PC-9 (cell line): ENCODE measurements at regions not wholly inside any gene's neighbourhood (a gene's known extent, or its start where the extent isn't known, plus 50 kb on each side); places are given as distances from the start of the nearest gene placed in this dataset.

Experiments used
- BruUV-seq: library from RNA; stranded (reverse); fragments of 400-500 nt; replicated peaks from 2 replicates; lab custom pipeline; 2021; lab: Mats Ljungman, UMichigan
- CTCF ChIA-PET: fragments of 300-600 bp; sonication (Branson Sonifier 250); formaldehyde crosslinking; loops from one replicate; lab custom pipeline; 2022; ENCODE audit warnings: antibody characterized with exemption; lab: Charles Lee
- POLR2A ChIA-PET: fragments of 300-600 bp; sonication (Branson Sonifier 250); formaldehyde crosslinking; loops from one replicate; lab custom pipeline; 2022; ENCODE audit warnings: antibody characterized with exemption; ENCODE audit not compliant: unreplicated experiment; lab: Charles Lee
- DNase-seq, 2 experiments: peaks; one replicate each; pipeline versions ENCODE4 v3.0.0 to v3.0.0-alpha.2; 2015 to 2022; ENCODE audit warnings: mixed read lengths in 1 of 2
- H2AFZ ChIP-seq: fragments of 200-600 bp; sonication (generic); 2 replicates; pipeline ENCODE4 v1.8.1; 2017; ENCODE audit warnings: antibody characterized with exemption
- H3F3A ChIP-seq: fragments of 200-600 bp; sonication (generic); 2 replicates; pipeline ENCODE4 v1.8.1; 2017; ENCODE audit warnings: antibody characterized with exemption, mild to moderate bottlenecking, low read depth; ENCODE audit not compliant: insufficient read depth
- H3K27ac ChIP-seq: fragments of 200-600 bp; sonication (generic); 2 replicates; pipeline ENCODE4 v1.6.1; 2016; ENCODE audit warnings: mixed run types
- H3K27me3 ChIP-seq: fragments of 200-600 bp; sonication (generic); 2 replicates; pipeline ENCODE4 v1.6.1; 2016; ENCODE audit warnings: low read depth, mixed run types; ENCODE audit not compliant: insufficient read depth
- H3K36me3 ChIP-seq: fragments of 200-600 bp; sonication (generic); 2 replicates; pipeline ENCODE4 v1.6.1; 2016; ENCODE audit warnings: low read depth, mixed run types
- H3K4me1 ChIP-seq: fragments of 200-600 bp; sonication (generic); replicated peaks from 2 replicates; pipeline ENCODE4 v1.6.1; 2016; ENCODE audit warnings: mixed run types; ENCODE audit not compliant: insufficient read depth
- H3K4me2 ChIP-seq: fragments of 200-600 bp; sonication (generic); 2 replicates; pipeline ENCODE4 v1.6.1; 2017; ENCODE audit warnings: mixed run types
- H3K4me3 ChIP-seq: fragments of 200-600 bp; sonication (generic); 2 replicates; pipeline ENCODE4 v1.6.1; 2016; ENCODE audit warnings: mixed run types
- H3K79me2 ChIP-seq: fragments of 200-600 bp; sonication (generic); 2 replicates; pipeline ENCODE4 v1.6.1; 2017; ENCODE audit warnings: low read depth, mixed run types
- H3K9me2 ChIP-seq: fragments of 200-600 bp; sonication (generic); 2 replicates; pipeline ENCODE4 v1.8.1; 2017; ENCODE audit warnings: mild to moderate bottlenecking; ENCODE audit not compliant: insufficient read depth
- H3K9me3 ChIP-seq: fragments of 200-600 bp; sonication (generic); 2 replicates; pipeline ENCODE4 v1.8.1; 2016; ENCODE audit warnings: low read depth; ENCODE audit not compliant: insufficient read depth
- H4K20me1 ChIP-seq: fragments of 200-600 bp; sonication (generic); 2 replicates; pipeline ENCODE4 v1.8.1; 2017; ENCODE audit not compliant: insufficient read depth
- CTCF ChIP-seq: fragments of 200-600 bp; sonication (generic); conservative IDR thresholded peaks from 2 replicates; pipeline ENCODE4 v1.6.1; 2017; ENCODE audit warnings: mixed run types, antibody characterized with exemption, mild to moderate bottlenecking, moderate library complexity
- EZH2 ChIP-seq: fragments of 200-600 bp; sonication (generic); IDR thresholded peaks from 2 replicates; pipeline ENCODE4 v1.8.0; 2017; ENCODE audit warnings: antibody characterized with exemption, low read depth
- intact Hi-C: fragments of 100-400 bp; cut with micrococcal nuclease; formaldehyde crosslinking; loops from one replicate; pipeline ENCODE4 v1.10.0; 2022; ENCODE audit not compliant: unreplicated experiment

GRCh38 chr18:40852406-40852805, 1102.6 kb upstream of the PIK3C3 start:
- H3F3A ChIP-seq = no peaks in the 10 kb centered on the region
- H3K9me2 ChIP-seq = no peaks in the 10 kb centered on the region
- H3K4me3 ChIP-seq = no peak overlapping the region
- no peaks in the 10 kb centered on the region for H3K27me3 ChIP-seq
- no peaks in the 10 kb centered on the region for H4K20me1 ChIP-seq
- no peak overlapping the region for H2AFZ ChIP-seq
- no peak for DNase-seq
- H3K4me2 ChIP-seq = no peak overlapping the region
- no peaks in the 10 kb centered on the region for H3K79me2 ChIP-seq
- no peak for TF ChIP-seq EZH2
- TF ChIP-seq CTCF = no peak
- ChIA-PET CTCF (no interaction called here), POLR2A (no interaction called here)
- BruUV-seq = no TSS peak
- intact Hi-C loops = no loop called here
- no peaks in the 10 kb centered on the region for H3K9me3 ChIP-seq
- H3K27ac ChIP-seq = no peak overlapping the region
- H3K36me3 ChIP-seq = no peaks in the 10 kb centered on the region
- H3K4me1 ChIP-seq = peaks cover 5% of the 10 kb centered on the region; the same call in 1 of the 2 replicates

- Histone ChIP-seq H3K4me1 (peaks cover 5% of the 10 kb centered on the region; the same call in 1 of the 2 replicates), H3K27me3 (no peaks in the 10 kb centered on the region)
- DNase-seq = peak in 1 of 2 experiments; percentile 5
Observed at GRCh38 chr18:40851014-40851429, 1104.0 kb upstream of the PIK3C3 start.

GRCh38 chr18:40849886-40850285, 1105.1 kb upstream of the PIK3C3 start:
- no peak for TF ChIP-seq CTCF
- TF ChIP-seq EZH2 = no peak
- H3K4me1 ChIP-seq = peaks cover 5% of the 10 kb centered on the region; the same call in 1 of the 2 replicates
- no peaks in the 10 kb centered on the region for H4K20me1 ChIP-seq
- H2AFZ ChIP-seq = no peak overlapping the region
- DNase-seq = no peak
- H3K4me3 ChIP-seq = no peak overlapping the region
- POLR2A ChIA-PET = no interaction called here
- CTCF ChIA-PET = no interaction called here
- no peaks in the 10 kb centered on the region for H3K9me2 ChIP-seq
- H3K79me2 ChIP-seq = no peaks in the 10 kb centered on the region
- H3K36me3 ChIP-seq = no peaks in the 10 kb centered on the region
- H3K27ac ChIP-seq = no peak overlapping the region
- BruUV-seq = no TSS peak
- no peaks in the 10 kb centered on the region for H3F3A ChIP-seq
- H3K27me3 ChIP-seq = no peaks in the 10 kb centered on the region
- no peaks in the 10 kb centered on the region for H3K9me3 ChIP-seq
- intact Hi-C loops = no loop called here
- H3K4me2 ChIP-seq = no peak overlapping the region

More at GRCh38 chr18:40851014-40851429, 1104.0 kb upstream of the PIK3C3 start:
- intact Hi-C loops = no loop called here
- H3K9me3 ChIP-seq = no peaks in the 10 kb centered on the region
- H3K4me2 ChIP-seq = no peak overlapping the region
- BruUV-seq = no TSS peak
- CTCF ChIA-PET = no interaction called here
- no peak overlapping the region for H3K27ac ChIP-seq
- TF ChIP-seq EZH2 (no peak), CTCF (no peak)
- H3K9me2 ChIP-seq = no peaks in the 10 kb centered on the region
- no peaks in the 10 kb centered on the region for H3K79me2 ChIP-seq
- no peak overlapping the region for H3K4me3 ChIP-seq
- no peaks in the 10 kb centered on the region for H3F3A ChIP-seq
- H2AFZ ChIP-seq = no peak overlapping the region
- H3K36me3 ChIP-seq = no peaks in the 10 kb centered on the region
- POLR2A ChIA-PET = no interaction called here
- H4K20me1 ChIP-seq = no peaks in the 10 kb centered on the region
